ENCODE measurements at regions not wholly inside any gene's neighbourhood (a gene's known extent, or its start where the extent isn't known, plus 50 kb on each side); places are given as distances from the start of the nearest gene placed in this dataset.

DNA sequence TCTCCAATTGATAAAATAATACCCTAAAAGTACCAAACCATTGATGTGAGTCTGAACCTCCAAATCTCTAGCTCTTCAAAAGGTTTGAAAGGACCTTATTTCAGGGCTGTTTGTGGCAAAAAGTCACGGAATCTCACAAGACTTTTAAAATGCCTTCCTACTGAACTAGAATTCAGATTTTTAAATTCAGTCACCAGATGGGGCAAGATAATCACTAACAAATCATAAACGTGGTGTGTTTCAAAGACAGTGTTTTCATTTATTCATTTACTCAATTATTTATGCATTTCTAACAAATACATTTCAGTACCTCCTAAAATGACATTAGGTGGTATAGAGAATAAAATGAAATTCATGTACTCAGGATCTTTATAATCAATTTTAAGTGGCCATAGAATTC, 68.2 kb upstream of the SMC2 start:
- peak in 1 of 2 experiments; percentile 2 for DNase-seq
- TF ChIP-seq POLR2A (IDR thresholded peaks at IDR 0.05; ENCODE audit: low read length) (no peak), GATA1 (IDR thresholded peaks at IDR 0.05; ENCODE audit: low read depth, low read length) (no peak)

DNA sequence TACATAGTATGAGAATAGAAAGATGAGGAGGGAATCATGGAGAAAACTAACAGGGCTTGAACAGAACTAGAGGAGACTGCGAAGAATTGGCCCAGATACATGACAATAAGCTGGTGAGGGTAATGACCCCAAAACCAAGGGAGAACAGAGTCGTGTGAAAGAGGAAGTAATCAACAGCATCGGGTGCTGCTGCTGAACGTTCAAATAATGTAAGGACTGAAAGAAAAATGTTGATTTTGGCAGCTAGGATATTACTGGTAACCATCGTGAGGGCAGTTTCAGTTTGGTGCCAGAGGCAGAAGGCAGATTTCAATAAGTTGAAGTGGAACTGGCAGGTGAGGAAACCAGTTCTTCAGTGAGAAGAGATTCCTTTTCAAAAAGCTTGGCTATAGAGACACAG, 66.8 kb upstream of the SMC2 start:
- DNase-seq = no peak
- no peak for TF ChIP-seq GATA1 (IDR thresholded peaks at IDR 0.05; ENCODE audit: low read depth, low read length)
- TF ChIP-seq POLR2A (IDR thresholded peaks at IDR 0.05; ENCODE audit: low read length) = no peak

DNA sequence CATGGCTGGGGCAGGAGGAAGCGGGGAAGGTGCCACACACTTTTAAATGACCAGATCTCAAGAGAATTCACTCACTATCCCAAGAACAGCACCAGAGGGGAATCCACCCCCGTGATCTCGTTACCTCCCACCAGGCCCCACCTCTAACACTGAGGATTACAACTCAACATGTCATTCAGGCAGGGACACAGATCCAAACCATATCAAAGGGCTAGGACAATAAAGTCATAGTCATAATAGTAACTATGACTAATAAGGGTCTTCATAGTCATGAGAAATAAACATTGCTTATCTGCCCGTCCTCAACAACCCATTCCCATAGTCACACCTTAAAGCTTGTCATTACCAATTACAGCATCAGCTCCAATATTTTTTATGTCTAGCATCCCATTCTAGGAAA, 65.3 kb upstream of the SMC2 start:
- TF ChIP-seq POLR2A (IDR thresholded peaks at IDR 0.05; ENCODE audit: low read length) (no peak), GATA1 (IDR thresholded peaks at IDR 0.05; ENCODE audit: low read depth, low read length) (no peak)
- no peak for DNase-seq

Data from erythroblast (primary cell).